Neural progenitor cell (in vitro differentiated cells): ENCODE measurements at regions not wholly inside any gene's neighbourhood (a gene's known extent, or its start where the extent isn't known, plus 50 kb on each side); places are given as distances from the start of the nearest gene placed in this dataset.
A peak's percentile ranks its signal among the peaks of the same experiment; 100 is the strongest.

Experiments
- DNase-seq: peaks from one replicate; pipeline ENCODE4 v3.0.0-alpha.2; 2016; ENCODE audit warnings: low spot score
- H2AFZ ChIP-seq: fragments of 200-600 bp; sonication (generic); replicated peaks from 2 replicates; pipeline ENCODE4 v1.6.1; 2016; ENCODE audit warnings: antibody characterized with exemption
- H3F3A ChIP-seq: fragments of 200-600 bp; sonication (generic); 2 replicates; pipeline ENCODE4 v1.6.1; 2016; ENCODE audit warnings: antibody characterized with exemption, low read depth
- H3K27ac ChIP-seq: fragments of 200-600 bp; sonication (generic); 2 replicates; pipeline ENCODE4 v1.5.1; 2016; ENCODE audit warnings: mild to moderate bottlenecking
- H3K27me3 ChIP-seq: fragments of 200-600 bp; sonication (generic); 2 replicates; pipeline ENCODE4 v1.6.1; 2016; ENCODE audit warnings: mild to moderate bottlenecking, moderate library complexity
- H3K36me3 ChIP-seq: fragments of 200-600 bp; sonication (generic); 2 replicates; pipeline ENCODE4 v1.5.1; 2016
- H3K4me1 ChIP-seq: fragments of 200-600 bp; sonication (generic); 2 replicates; pipeline ENCODE4 v1.6.1; 2016; ENCODE audit warnings: mixed run types
- H3K4me2 ChIP-seq: fragments of 200-600 bp; sonication (generic); 2 replicates; pipeline ENCODE4 v1.6.1; 2016
- H3K4me3 ChIP-seq: fragments of 200-600 bp; sonication (generic); 2 replicates; pipeline ENCODE4 v1.5.1; 2016
- H3K79me2 ChIP-seq: fragments of 200-600 bp; sonication (generic); 2 replicates; pipeline ENCODE4 v1.6.1; 2016; ENCODE audit warnings: low read depth
- H3K9ac ChIP-seq: fragments of 200-600 bp; sonication (generic); 2 replicates; pipeline ENCODE4 v1.6.1; 2016
- H3K9me3 ChIP-seq: fragments of 200-600 bp; sonication (generic); 2 replicates; pipeline ENCODE4 v1.5.1; 2016; ENCODE audit warnings: low read depth
- H4K20me1 ChIP-seq: fragments of 200-600 bp; sonication (generic); 2 replicates; pipeline ENCODE4 v1.6.1; 2016; ENCODE audit warnings: low read depth
- H3K27ac Mint-ChIP-seq: 3 replicates; pipeline ENCODE4 v1.8.0; 2021; ENCODE audit warnings: mixed read lengths
- H3K27me3 Mint-ChIP-seq: 2 replicates; pipeline ENCODE4 v1.8.0; 2022; ENCODE audit warnings: low read depth, mild to moderate bottlenecking, inconsistent platforms, moderate library complexity, mixed read lengths; ENCODE audit not compliant: insufficient read depth
- H3K36me3 Mint-ChIP-seq: 3 replicates; pipeline ENCODE4 v1.8.0; 2021; ENCODE audit warnings: mixed read lengths
- H3K4me1 Mint-ChIP-seq: 3 replicates; pipeline ENCODE4 v1.8.0; 2021; ENCODE audit warnings: mixed read lengths
- H3K4me3 Mint-ChIP-seq: 3 replicates; pipeline ENCODE4 v1.8.0; 2021; ENCODE audit warnings: mild to moderate bottlenecking, moderate library complexity, mixed read lengths
- H3K9me3 Mint-ChIP-seq: 3 replicates; pipeline ENCODE4 v1.8.0; 2020; ENCODE audit warnings: mixed read lengths
- CTCF ChIP-seq: fragments of 200-600 bp; sonication (generic); IDR thresholded peaks from 2 replicates; pipeline ENCODE4 v1.5.1; 2017; ENCODE audit warnings: antibody characterized with exemption, mild to moderate bottlenecking
- EZH2 ChIP-seq: fragments of 200-600 bp; sonication (generic); IDR thresholded peaks from 2 replicates; pipeline ENCODE4 v1.6.1; 2017; ENCODE audit warnings: antibody characterized with exemption, mild to moderate bottlenecking, moderate library complexity
- EZH2phosphoT487 ChIP-seq: fragments of 200-600 bp; sonication (generic); IDR thresholded peaks from 2 replicates; pipeline ENCODE4 v1.6.1; 2017; ENCODE audit warnings: antibody characterized with exemption

GRCh38 chr4:170259631-170260153 is 169.9 kb upstream of the AADAT start:
- H3K4me3 Mint-ChIP-seq: no peak overlapping the region
- TF ChIP-seq EZH2phosphoT487 (no peak), CTCF (peak; percentile 100)
- no peaks in the 10 kb centered on the region for H4K20me1 ChIP-seq
- no peaks in the 10 kb centered on the region for H3K27me3 ChIP-seq
- H3K9ac ChIP-seq: no peak overlapping the region
- H3K79me2 ChIP-seq: no peaks in the 10 kb centered on the region
- no peaks in the 10 kb centered on the region for H3K4me1 Mint-ChIP-seq
- no peaks in the 10 kb centered on the region for H3K9me3 ChIP-seq
- no peaks in the 10 kb centered on the region for H3K36me3 Mint-ChIP-seq
- peaks cover 2% of the 10 kb centered on the region for H3K9me3 Mint-ChIP-seq
- no peak overlapping the region for H3K27ac ChIP-seq
- H3K4me2 ChIP-seq: no peak overlapping the region
- peak; percentile 98 for DNase-seq
- H2AFZ ChIP-seq: peak overlapping the region; percentile 73
- H3K4me1 ChIP-seq: peaks cover 6% of the 10 kb centered on the region
- no peak overlapping the region for H3K4me3 ChIP-seq
- H3K27me3 Mint-ChIP-seq: no peaks in the 10 kb centered on the region
- no peaks in the 10 kb centered on the region for H3K36me3 ChIP-seq
- H3F3A ChIP-seq: peaks cover 14% of the 10 kb centered on the region
- H3K27ac Mint-ChIP-seq: no peak overlapping the region

GRCh38 chr4:170256807-170257206 is 167.1 kb upstream of the AADAT start:
- no peak overlapping the region for H3K4me3 ChIP-seq
- no peaks in the 10 kb centered on the region for H4K20me1 ChIP-seq
- peak; percentile 11 for DNase-seq
- peak overlapping the region; percentile 67 for H3K27ac ChIP-seq
- no peaks in the 10 kb centered on the region for H3K9me3 Mint-ChIP-seq
- H3K4me2 ChIP-seq: peak overlapping the region; percentile 27
- no peaks in the 10 kb centered on the region for H3K36me3 ChIP-seq
- H3K36me3 Mint-ChIP-seq: no peaks in the 10 kb centered on the region
- H3K27me3 ChIP-seq: no peaks in the 10 kb centered on the region
- H3K79me2 ChIP-seq: no peaks in the 10 kb centered on the region
- no peak overlapping the region for H3K27ac Mint-ChIP-seq
- TF ChIP-seq EZH2: no peak
- TF ChIP-seq EZH2phosphoT487: no peak
- TF ChIP-seq CTCF: no peak
- H3K9ac ChIP-seq: no peak overlapping the region
- H3K4me1 ChIP-seq: peaks cover 6% of the 10 kb centered on the region
- H3K9me3 ChIP-seq: no peaks in the 10 kb centered on the region
- no peaks in the 10 kb centered on the region for H3K27me3 Mint-ChIP-seq
- no peaks in the 10 kb centered on the region for H3K4me1 Mint-ChIP-seq
- no peak overlapping the region for H2AFZ ChIP-seq
- H3K4me3 Mint-ChIP-seq: no peak overlapping the region
- H3F3A ChIP-seq: peaks cover 14% of the 10 kb centered on the region

- no peaks in the 10 kb centered on the region for H4K20me1 ChIP-seq
- H3K36me3 Mint-ChIP-seq: no peaks in the 10 kb centered on the region
- no peak overlapping the region for H3K27ac Mint-ChIP-seq
- H2AFZ ChIP-seq: no peak overlapping the region
- H3K4me2 ChIP-seq: no peak overlapping the region
- no peak overlapping the region for H3K9ac ChIP-seq
- H3K27me3 Mint-ChIP-seq: no peaks in the 10 kb centered on the region
- no peak overlapping the region for H3K4me3 Mint-ChIP-seq
- TF ChIP-seq CTCF: no peak
- no peak for TF ChIP-seq EZH2phosphoT487
- TF ChIP-seq EZH2: no peak
- H3K36me3 ChIP-seq: no peaks in the 10 kb centered on the region
- no peaks in the 10 kb centered on the region for H3K9me3 Mint-ChIP-seq
- no peaks in the 10 kb centered on the region for H3K4me1 ChIP-seq
- no peaks in the 10 kb centered on the region for H3K9me3 ChIP-seq
- H3K4me3 ChIP-seq: no peak overlapping the region
- H3K79me2 ChIP-seq: no peaks in the 10 kb centered on the region
- H3K27ac ChIP-seq: no peak overlapping the region
- H3F3A ChIP-seq: no peaks in the 10 kb centered on the region
- H3K4me1 Mint-ChIP-seq: peaks cover 18% of the 10 kb centered on the region
- H3K27me3 ChIP-seq: no peaks in the 10 kb centered on the region
- DNase-seq: no peak
Observed at GRCh38 chr4:170248576-170248975, 158.8 kb upstream of the AADAT start.
